Activated CD8-positive, alpha-beta memory T cell treated with anti-CD3 and anti-CD28 coated beads, Interleukin-2, amount 50 U/mL, for 48 hours (primary cell): ENCODE measurements at regions not wholly inside any gene's neighbourhood (a gene's known extent, or its start where the extent isn't known, plus 50 kb on each side); places are given as distances from the start of the nearest gene placed in this dataset.

Experiments used
- DNase-seq: peaks from one replicate; pipeline ENCODE4 v3.0.0-alpha.2; 2020

- peak; percentile 78 for DNase-seq
Observed at GRCh38 chr14:98182393-98183055, 1089.5 kb downstream of the BCL11B start.

- DNase-seq, result no peak
Observed at GRCh38 chr14:98183556-98183955, 1088.4 kb downstream of the BCL11B start.

- no peak for DNase-seq
Observed at GRCh38 chr14:98184457-98184856, 1087.5 kb downstream of the BCL11B start.

- no peak for DNase-seq
Observed at GRCh38 chr14:98185036-98185435, 1087.0 kb downstream of the BCL11B start.

GRCh38 chr14:98186140-98186539 is 1085.9 kb downstream of the BCL11B start:
- DNase-seq, result no peak

- DNase-seq, result no peak
Observed at GRCh38 chr14:98187281-98187680, 1084.7 kb downstream of the BCL11B start.

- DNase-seq, result no peak
Observed at GRCh38 chr14:98189062-98189461, 1082.9 kb downstream of the BCL11B start.

GRCh38 chr14:98189511-98189910 is 1082.5 kb downstream of the BCL11B start:
- no peak for DNase-seq

GRCh38 chr14:98189944-98190343 is 1082.1 kb downstream of the BCL11B start:
- no peak for DNase-seq

- no peak for DNase-seq
Observed at GRCh38 chr14:98192946-98193345, 1079.1 kb downstream of the BCL11B start.

GRCh38 chr14:98194821-98195220 is 1077.2 kb downstream of the BCL11B start:
- no peak for DNase-seq

- DNase-seq, result no peak
Observed at GRCh38 chr14:98195256-98195655, 1076.7 kb downstream of the BCL11B start.

GRCh38 chr14:98197933-98198332 is 1074.1 kb downstream of the BCL11B start:
- DNase-seq, result no peak

- no peak for DNase-seq
Observed at GRCh38 chr14:98198385-98198784, 1073.6 kb downstream of the BCL11B start.

GRCh38 chr14:98200601-98201000 is 1071.4 kb downstream of the BCL11B start:
- DNase-seq, result no peak

GRCh38 chr14:98203421-98203820 is 1068.6 kb downstream of the BCL11B start:
- no peak for DNase-seq

GRCh38 chr14:98204139-98204538 is 1067.9 kb downstream of the BCL11B start:
- DNase-seq, result no peak

- no peak for DNase-seq
Observed at GRCh38 chr14:98207415-98207814, 1064.6 kb downstream of the BCL11B start.

- no peak for DNase-seq
Observed at GRCh38 chr14:98208211-98208611, 1063.8 kb downstream of the BCL11B start.

- no peak for DNase-seq
Observed at GRCh38 chr14:98208943-98209342, 1063.1 kb downstream of the BCL11B start.

GRCh38 chr14:98210045-98210672 is 1061.8 kb downstream of the BCL11B start:
- peak; percentile 81 for DNase-seq

GRCh38 chr14:98217530-98217929 is 1054.5 kb downstream of the BCL11B start:
- no peak for DNase-seq

GRCh38 chr14:98218218-98218617 is 1053.8 kb downstream of the BCL11B start:
- no peak for DNase-seq

GRCh38 chr14:98219638-98220037 is 1052.4 kb downstream of the BCL11B start:
- DNase-seq, result no peak

GRCh38 chr14:98223106-98223505 is 1048.9 kb downstream of the BCL11B start:
- DNase-seq, result no peak
